NCI-H526 (cell line): ENCODE measurements at regions not wholly inside any gene's neighbourhood (a gene's known extent, or its start where the extent isn't known, plus 50 kb on each side); places are given as distances from the start of the nearest gene placed in this dataset.

Experiments
- DNase-seq, 2 experiments: peaks; one replicate each; lab custom pipeline; 2025; lab: John Stamatoyannopoulos, UW

DNA sequence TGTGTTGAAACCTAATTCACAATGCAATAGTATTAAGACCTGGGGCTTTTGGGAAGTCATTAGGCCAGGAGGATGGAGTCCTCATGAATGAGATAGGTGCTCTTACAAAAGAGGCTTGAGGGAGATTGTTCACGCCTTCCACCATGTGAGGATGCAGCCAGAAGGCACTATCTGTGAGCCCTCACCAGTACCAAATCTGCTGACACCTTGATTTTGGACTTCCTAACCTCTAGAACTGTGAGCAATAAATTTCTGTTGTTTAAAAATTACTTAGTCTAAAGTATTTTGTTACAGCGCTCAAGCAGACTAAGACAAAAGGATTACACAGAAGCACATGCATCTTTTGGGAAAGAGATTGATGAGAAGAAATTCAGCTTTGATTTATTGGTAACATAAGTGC is 232.9 kb upstream of the NR4A3 start:
- no peak for DNase-seq

GRCh38 chr9:99590410-99590809 is 231.3 kb upstream of the NR4A3 start:
- no peak for DNase-seq

DNA sequence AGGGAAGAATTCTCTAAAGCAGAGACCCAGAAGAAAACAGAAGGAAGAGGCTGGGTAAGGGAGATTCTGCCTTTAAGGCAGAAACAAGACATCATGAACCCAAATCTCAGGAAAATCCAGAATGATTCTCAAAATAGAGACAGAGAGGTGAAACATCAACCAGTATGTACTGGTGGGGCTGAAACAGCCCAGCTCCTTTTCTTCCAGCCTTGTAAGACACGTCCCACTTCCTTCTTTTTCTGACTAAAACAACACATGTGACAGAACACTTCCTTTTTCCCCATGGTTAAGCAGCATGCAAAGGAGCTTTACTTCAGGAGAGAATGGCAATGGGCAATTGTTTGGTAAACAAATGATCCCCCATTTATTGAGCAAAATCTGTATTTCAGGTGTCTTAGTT is 230.8 kb upstream of the NR4A3 start:
- DNase-seq, result no peak

- DNase-seq, result no peak
Observed at GRCh38 chr9:99591770-99592169, 229.9 kb upstream of the NR4A3 start.

GRCh38 chr9:99592834-99593574 is 228.7 kb upstream of the NR4A3 start:
- no peak for DNase-seq

DNA sequence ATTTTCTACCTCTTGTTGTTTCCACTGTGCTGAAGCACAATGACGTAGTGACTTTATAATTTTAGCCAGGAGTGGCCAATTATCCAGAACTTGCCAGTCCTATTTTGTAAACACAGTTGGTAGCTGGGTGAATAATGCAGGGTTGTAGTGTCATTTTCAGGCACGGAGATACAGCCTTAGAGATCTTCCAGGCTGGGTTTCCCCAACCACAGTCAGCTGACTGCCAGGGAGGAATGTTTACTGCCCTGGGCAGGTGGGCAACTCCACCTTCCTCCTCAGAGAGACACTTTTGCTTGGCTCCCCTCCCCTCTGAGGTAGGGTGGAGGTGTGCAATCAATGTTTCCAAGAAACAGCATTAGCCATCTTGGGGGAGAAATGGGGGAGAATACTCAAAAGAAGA is 228.1 kb upstream of the NR4A3 start:
- no peak for DNase-seq

GRCh38 chr9:99594056-99594780 is 227.5 kb upstream of the NR4A3 start:
- no peak for DNase-seq

DNA sequence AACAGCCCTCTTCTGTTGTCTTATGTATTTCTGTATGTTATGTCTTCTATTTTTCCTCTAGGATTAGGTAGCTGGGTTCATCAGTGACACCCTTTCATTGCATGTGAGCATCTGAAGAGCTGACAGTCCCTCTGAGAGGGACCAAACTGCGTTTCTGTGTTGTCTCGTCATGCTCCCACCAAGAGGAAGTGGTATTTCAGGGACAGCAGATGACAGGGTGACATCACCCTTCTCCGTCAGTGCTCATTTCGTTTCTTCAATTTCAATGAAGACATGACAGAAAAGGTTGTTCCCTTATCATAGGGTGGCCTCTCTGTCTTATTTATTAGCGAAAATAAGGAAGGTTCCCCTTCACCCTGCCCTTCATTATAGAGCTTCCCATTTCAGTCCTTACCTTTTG is 225.9 kb upstream of the NR4A3 start:
- no peak for DNase-seq

DNA sequence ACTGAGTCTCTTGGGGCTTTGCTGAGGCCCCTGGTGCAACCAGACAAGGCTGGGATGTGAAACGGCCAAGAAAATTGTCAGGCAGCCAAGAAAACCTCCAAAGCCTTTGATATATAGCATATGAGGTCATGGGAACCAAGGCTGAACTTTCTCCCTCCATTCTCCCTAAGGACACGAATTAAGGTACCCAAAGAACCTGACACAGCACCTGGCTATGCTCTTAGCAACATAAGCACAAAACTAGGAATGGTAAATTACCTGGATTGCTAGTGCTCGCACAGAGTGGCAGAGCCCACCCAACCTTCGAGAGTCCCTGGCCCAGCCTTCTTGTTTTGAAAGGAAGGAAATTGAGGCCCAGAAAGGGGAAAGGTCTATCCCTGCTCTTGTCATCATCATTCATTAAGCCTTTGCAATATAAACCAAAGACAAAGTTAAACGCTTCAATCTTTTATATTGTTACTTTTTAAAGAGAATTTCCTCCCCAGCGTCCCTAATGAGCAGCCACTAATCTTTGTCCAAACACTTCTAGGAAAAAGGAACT is 220.0 kb upstream of the NR4A3 start:
- no peak for DNase-seq

GRCh38 chr9:99602854-99603253 is 218.8 kb upstream of the NR4A3 start:
- DNase-seq, result no peak

- no peak for DNase-seq
Observed at GRCh38 chr9:99605016-99605743, 216.5 kb upstream of the NR4A3 start.

- DNase-seq, result no peak
Observed at GRCh38 chr9:99606296-99606695, 215.4 kb upstream of the NR4A3 start.

GRCh38 chr9:99606957-99607356 is 214.7 kb upstream of the NR4A3 start:
- DNase-seq, result peak in 1 of 2 experiments; percentile 0

GRCh38 chr9:99607842-99608448 is 213.7 kb upstream of the NR4A3 start:
- no peak for DNase-seq

GRCh38 chr9:99614341-99614740 is 207.3 kb upstream of the NR4A3 start:
- DNase-seq, result no peak

DNA sequence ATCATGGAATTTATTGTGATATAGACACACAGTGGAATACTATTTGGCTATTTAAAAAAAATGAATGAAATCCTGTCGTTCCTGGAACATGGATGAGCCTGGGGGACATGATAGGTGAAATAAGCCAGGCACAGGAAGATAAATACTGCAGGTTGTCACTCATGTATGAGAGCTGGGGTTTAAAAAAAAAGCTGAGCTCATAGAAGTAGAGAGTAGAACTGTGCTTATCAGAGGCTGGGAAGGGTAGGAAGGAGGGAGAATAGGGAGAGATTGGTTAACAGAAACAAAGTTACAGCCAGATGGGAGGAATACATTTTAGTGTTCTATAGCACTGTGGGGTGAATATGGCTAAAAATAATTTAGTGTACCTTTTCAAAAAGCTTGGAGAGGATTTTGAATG is 200.6 kb upstream of the NR4A3 start:
- no peak for DNase-seq

DNA sequence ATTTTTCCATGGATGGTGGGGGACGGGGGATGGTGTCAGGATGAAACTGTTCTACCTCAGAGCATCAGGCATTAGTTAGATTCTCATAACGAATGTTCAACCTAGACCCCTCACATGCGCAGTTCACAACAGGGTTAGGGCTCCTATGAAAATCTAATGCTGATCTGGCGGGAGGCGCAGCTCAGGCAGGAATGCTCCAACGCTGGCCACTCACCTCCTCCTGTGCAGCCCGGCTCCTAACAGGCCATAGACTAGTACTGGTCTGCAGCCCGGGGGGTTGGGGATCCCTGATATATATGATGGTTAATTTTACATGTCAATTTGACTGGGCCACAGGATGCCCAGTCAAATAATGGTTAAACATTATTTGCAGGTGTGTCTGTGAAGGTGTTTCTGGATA is 199.0 kb upstream of the NR4A3 start:
- no peak for DNase-seq

GRCh38 chr9:99623780-99624364 is 197.8 kb upstream of the NR4A3 start:
- DNase-seq, result no peak

GRCh38 chr9:99624499-99625233 is 197.0 kb upstream of the NR4A3 start:
- DNase-seq, result no peak

- DNase-seq, result no peak
Observed at GRCh38 chr9:99626426-99626825, 195.3 kb upstream of the NR4A3 start.

- DNase-seq, result no peak
Observed at GRCh38 chr9:99628285-99628684, 193.4 kb upstream of the NR4A3 start.
